Psoas muscle (tissue), 7 donors: ENCODE measurements at regions not wholly inside any gene's neighbourhood (a gene's known extent, or its start where the extent isn't known, plus 50 kb on each side); places are given as distances from the start of the nearest gene placed in this dataset.
A peak's percentile ranks its signal among the peaks of the same experiment; 100 is the strongest.

Experiments used
- ATAC-seq, 4 donors: fragments of 200-7000 bp; cut with Tn5 transposase; one replicate each; pipeline ENCODE4 v1.9.1; 2020; ENCODE audit warnings: moderate library complexity in 3 of 4, mild to moderate bottlenecking in 2 of 4
- DNase-seq, 2 donors: peaks; one replicate each; pipeline ENCODE4 v3.0.0-alpha.2; 2020
- H3K27ac ChIP-seq: fragments of 200-600 bp; one replicate; pipeline ENCODE4 v1.8.0; 2022
- H3K27me3 ChIP-seq, 3 donors: fragments of 200-600 bp in 1 of 3; one replicate each; pipeline versions ENCODE4 v1.6.1 to v1.8.0; 2013 to 2022; ENCODE audit warnings: low read length in 2 of 3, mild to moderate bottlenecking in 2 of 3, moderate library complexity in 1 of 3; ENCODE audit not compliant: insufficient read depth in 3 of 3
- H3K36me3 ChIP-seq, 2 donors: fragments of 200-600 bp in 1 of 2; one replicate each; pipeline versions ENCODE4 v1.6.1 to v1.8.0; 2013 to 2022; ENCODE audit warnings: low read depth in 1 of 2, mild to moderate bottlenecking in 1 of 2, moderate library complexity in 1 of 2; ENCODE audit not compliant: insufficient read depth in 1 of 2
- H3K4me1 ChIP-seq: fragments of 200-600 bp; one replicate; pipeline ENCODE4 v1.8.0; 2022
- H3K4me3 ChIP-seq: fragments of 200-600 bp; one replicate; pipeline ENCODE4 v1.8.0; 2022; ENCODE audit warnings: mild to moderate bottlenecking
- H3K9me3 ChIP-seq: fragments of 200-600 bp; one replicate; pipeline ENCODE4 v1.8.0; 2022
- WGBS, 3 donors: extraction: QIAGEN DNeasy Blood & Tissue Kit; methylation state at CpG; one replicate each; pipeline versions ENCODE4 v1.1.6 to v1.1.7; 2013; 5-methylcytosine and 5-hydroxymethylcytosine counted together
- intact Hi-C, 2 donors: fragments of 100-400 bp; cut with DNase I; formaldehyde crosslinking; loops; one replicate each; pipeline versions ENCODE4 v1.11.0 to v1.14.2; 2022
- TF ChIP-seq, protein P1 (sequence below): fragments of 200-600 bp; IDR thresholded peaks from one replicate; pipeline ENCODE4 v1.8.0; 2022; ENCODE audit warnings: antibody characterized with exemption
- donor health status: healthy with polysubstance abuse.
- donor health status: DM: no; HTN: no; CAD: no; lungs with moderate emphysema.
- donor health status: Bipolar disorder and iron deficiency.
- donor health status: healthy.
- donor health status: DM: yes; HTN: yes; CAD: no.
- donor health status: DM: no; HTN: no; CAD: no.
- donor health status: DM: yes; HTN: yes; CAD: no.

GRCh38 chr3:8197384-8197783 lies 304.2 kb upstream of the LMCD1 start:
- WGBS, 3 donors = 42 to 45% (median 42%) methylated on average over 2 of the region's 2 CpGs
- H3K27me3 ChIP-seq = no peaks in the 10 kb centered on the region
- DNase-seq (no peak), ATAC-seq (peak in 1 of 4 donors; percentile 76)
- intact Hi-C loops = no loop called here
- no peaks in the 10 kb centered on the region for H3K4me1 ChIP-seq
- H3K4me3 ChIP-seq = no peak overlapping the region
- no peak overlapping the region for H3K27ac ChIP-seq
- H3K9me3 ChIP-seq = no peaks in the 10 kb centered on the region
- TF ChIP-seq, protein P1, sequence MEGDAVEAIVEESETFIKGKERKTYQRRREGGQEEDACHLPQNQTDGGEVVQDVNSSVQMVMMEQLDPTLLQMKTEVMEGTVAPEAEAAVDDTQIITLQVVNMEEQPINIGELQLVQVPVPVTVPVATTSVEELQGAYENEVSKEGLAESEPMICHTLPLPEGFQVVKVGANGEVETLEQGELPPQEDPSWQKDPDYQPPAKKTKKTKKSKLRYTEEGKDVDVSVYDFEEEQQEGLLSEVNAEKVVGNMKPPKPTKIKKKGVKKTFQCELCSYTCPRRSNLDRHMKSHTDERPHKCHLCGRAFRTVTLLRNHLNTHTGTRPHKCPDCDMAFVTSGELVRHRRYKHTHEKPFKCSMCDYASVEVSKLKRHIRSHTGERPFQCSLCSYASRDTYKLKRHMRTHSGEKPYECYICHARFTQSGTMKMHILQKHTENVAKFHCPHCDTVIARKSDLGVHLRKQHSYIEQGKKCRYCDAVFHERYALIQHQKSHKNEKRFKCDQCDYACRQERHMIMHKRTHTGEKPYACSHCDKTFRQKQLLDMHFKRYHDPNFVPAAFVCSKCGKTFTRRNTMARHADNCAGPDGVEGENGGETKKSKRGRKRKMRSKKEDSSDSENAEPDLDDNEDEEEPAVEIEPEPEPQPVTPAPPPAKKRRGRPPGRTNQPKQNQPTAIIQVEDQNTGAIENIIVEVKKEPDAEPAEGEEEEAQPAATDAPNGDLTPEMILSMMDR = no peak
- H3K36me3 ChIP-seq = no peaks in the 10 kb centered on the region

DNA sequence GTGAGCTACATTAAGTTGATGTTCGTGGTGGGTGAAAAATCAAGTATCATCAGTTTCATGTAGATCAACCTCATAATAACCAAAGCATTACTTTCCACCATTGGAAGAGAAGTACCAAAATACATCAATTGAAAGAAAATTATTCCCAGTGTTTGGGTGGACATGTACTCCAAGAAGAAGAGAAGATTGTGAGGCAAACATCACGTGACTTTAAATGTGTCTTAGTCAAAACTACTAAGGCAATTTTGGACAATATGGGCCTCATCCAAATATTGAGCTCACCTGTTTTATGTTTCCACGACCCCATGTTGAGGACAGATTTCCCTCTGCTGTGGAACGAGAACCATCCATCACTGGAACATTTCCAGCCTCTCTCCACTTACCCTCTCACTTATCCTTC lies 303.0 kb upstream of the LMCD1 start:
- 56 to 70% (median 66%) methylated on average over 4 of the region's 4 CpGs for WGBS, 3 donors
- Histone ChIP-seq H3K4me3 (no peak overlapping the region), H3K4me1 (no peaks in the 10 kb centered on the region), H3K27me3 (no peaks in the 10 kb centered on the region), H3K36me3 (no peaks in the 10 kb centered on the region), H3K27ac (no peak overlapping the region), H3K9me3 (no peaks in the 10 kb centered on the region)
- intact Hi-C loops = no loop called here
- no peak for ATAC-seq
- TF ChIP-seq, protein P1 = no peak
- DNase-seq = no peak

GRCh38 chr3:8200996-8201395 lies 300.6 kb upstream of the LMCD1 start:
- WGBS, 3 donors = 87 to 92% (median 91%) methylated on average over 3 of the region's 3 CpGs
- no peak for ATAC-seq
- TF ChIP-seq, protein P1 = no peak

GRCh38 chr3:8201886-8202285 lies 299.7 kb upstream of the LMCD1 start:
- WGBS, 3 donors = 52 to 71% (median 58%) methylated on average over 4 of the region's 4 CpGs
- DNase-seq (no peak), ATAC-seq (no peak)
- Histone ChIP-seq H3K27me3 (no peaks in the 10 kb centered on the region), H3K27ac (no peak overlapping the region), H3K36me3 (no peaks in the 10 kb centered on the region), H3K4me3 (no peak overlapping the region), H3K9me3 (no peaks in the 10 kb centered on the region), H3K4me1 (no peaks in the 10 kb centered on the region)
- TF ChIP-seq, protein P1 = no peak
- intact Hi-C loops = no loop called here

More at GRCh38 chr3:8200996-8201395, 300.6 kb upstream of the LMCD1 start:
- DNase-seq = no peak
- no peak overlapping the region for H3K27ac ChIP-seq
- H3K4me3 ChIP-seq = no peak overlapping the region
- H3K36me3 ChIP-seq = no peaks in the 10 kb centered on the region
- no peaks in the 10 kb centered on the region for H3K27me3 ChIP-seq
- intact Hi-C loops = no loop called here
- no peaks in the 10 kb centered on the region for H3K4me1 ChIP-seq
- H3K9me3 ChIP-seq = no peaks in the 10 kb centered on the region

DNA sequence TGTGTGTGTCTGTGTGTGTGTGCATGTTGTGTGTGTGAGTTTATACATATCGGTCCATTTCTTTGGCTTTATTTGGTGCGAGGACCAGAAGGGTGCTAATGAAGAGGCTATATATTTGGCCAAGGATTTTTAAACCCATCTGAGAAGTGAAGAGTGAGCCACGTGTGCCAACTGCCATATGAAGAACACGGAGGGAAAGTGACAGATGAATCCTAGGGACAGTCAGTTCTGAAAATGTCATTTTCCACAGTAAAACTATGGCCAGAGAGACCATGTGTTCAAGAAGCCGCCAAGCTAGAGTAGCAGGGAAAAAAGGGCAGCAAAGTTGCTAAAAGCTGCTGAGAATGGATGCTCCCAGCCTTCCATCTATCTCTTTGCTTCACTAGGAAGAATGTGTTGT lies 297.3 kb upstream of the LMCD1 start:
- Histone ChIP-seq H3K4me3 (no peak overlapping the region), H3K9me3 (no peaks in the 10 kb centered on the region), H3K4me1 (no peaks in the 10 kb centered on the region), H3K36me3 (no peaks in the 10 kb centered on the region), H3K27me3 (no peaks in the 10 kb centered on the region), H3K27ac (no peak overlapping the region)
- TF ChIP-seq, protein P1 = no peak
- DNase-seq (no peak), ATAC-seq (no peak)
- intact Hi-C loops = no loop called here
- WGBS, 3 donors = 67 to 89% (median 70%) methylated on average over 5 of the region's 5 CpGs
